Stimulated activated naive CD8-positive, alpha-beta T cell treated with anti-CD3 and anti-CD28 coated beads, Interleukin-15, amount 100 ng/mL, for 72 hours (primary cell): ENCODE measurements at regions not wholly inside any gene's neighbourhood (a gene's known extent, or its start where the extent isn't known, plus 50 kb on each side); places are given as distances from the start of the nearest gene placed in this dataset.
A peak's percentile ranks its signal among the peaks of the same experiment; 100 is the strongest.

ENCODE experiments used
- ATAC-seq: fragments of 150-1000 bp; cut with Tn5 transposase; 2 replicates; pipeline ENCODE4 v1.10.0; 2021; ENCODE audit warnings: mild to moderate bottlenecking, moderate library complexity
- DNase-seq, 2 donors: peaks; one replicate each; pipeline ENCODE4 v3.0.0; 2021 to 2022
- H3K27ac Mint-ChIP-seq, 2 donors: one replicate each; pipeline ENCODE4 v1.8.0; 2022; ENCODE audit warnings: mild to moderate bottlenecking in 2 of 2, mixed read lengths in 2 of 2, moderate library complexity in 2 of 2
- H3K27me3 Mint-ChIP-seq: one replicate; pipeline ENCODE4 v1.8.0; 2022; ENCODE audit warnings: mixed read lengths
- H3K4me1 Mint-ChIP-seq: one replicate; pipeline ENCODE4 v1.8.0; 2022; ENCODE audit warnings: mild to moderate bottlenecking, mixed read lengths
- H3K4me3 Mint-ChIP-seq, 2 donors: one replicate each; pipeline ENCODE4 v1.8.0; 2022; ENCODE audit warnings: mild to moderate bottlenecking in 2 of 2, mixed read lengths in 2 of 2, moderate library complexity in 1 of 2
- H3K9me3 Mint-ChIP-seq, 2 donors: one replicate each; pipeline ENCODE4 v1.8.0; 2022; ENCODE audit warnings: mixed read lengths in 2 of 2

DNA sequence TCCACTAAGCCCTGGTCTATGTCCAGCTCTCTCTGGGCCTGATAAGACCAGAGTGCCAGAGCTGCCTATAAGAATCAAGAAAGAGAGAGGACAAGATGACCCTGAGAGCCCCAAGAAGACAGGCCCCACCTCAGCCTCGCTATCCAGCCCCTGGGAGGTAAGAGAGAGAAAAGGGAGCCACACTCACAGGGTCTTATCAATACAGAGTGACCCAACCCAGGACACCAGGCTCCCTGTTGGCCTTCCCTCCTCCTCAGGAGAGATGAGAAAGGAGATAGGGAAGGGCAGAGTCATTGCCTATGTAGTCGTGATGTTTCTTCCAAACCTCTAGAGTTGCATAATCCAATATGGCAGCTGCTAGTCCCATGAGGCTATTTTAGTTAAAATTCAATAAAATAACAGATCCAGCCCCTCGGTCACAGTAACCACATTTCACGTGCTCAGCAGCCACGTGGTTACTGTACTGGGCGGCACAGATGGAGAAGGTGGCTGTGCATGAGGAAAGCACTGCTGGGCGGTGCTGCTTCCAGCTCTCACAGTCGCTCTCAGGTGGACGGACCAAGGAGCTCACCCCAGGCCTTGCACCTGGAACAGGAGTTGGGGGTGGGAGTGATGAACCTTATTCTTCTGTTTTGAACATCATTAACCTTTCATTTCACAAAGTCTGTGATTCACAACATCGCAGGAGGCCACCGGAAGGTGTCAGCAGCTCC is 525.8 kb downstream of the SHQ1 start:
- Mint-ChIP-seq H3K4me3 (no peak overlapping the region), H3K4me1 (no peaks in the 10 kb centered on the region), H3K27ac (peak overlapping the region in 1 of 2 donors; percentile 40), H3K27me3 (no peaks in the 10 kb centered on the region), H3K9me3 (peaks cover 5 to 7% of the 10 kb centered on the region in 2 donors)
- DNase-seq: no peak
- no peak for ATAC-seq

DNA sequence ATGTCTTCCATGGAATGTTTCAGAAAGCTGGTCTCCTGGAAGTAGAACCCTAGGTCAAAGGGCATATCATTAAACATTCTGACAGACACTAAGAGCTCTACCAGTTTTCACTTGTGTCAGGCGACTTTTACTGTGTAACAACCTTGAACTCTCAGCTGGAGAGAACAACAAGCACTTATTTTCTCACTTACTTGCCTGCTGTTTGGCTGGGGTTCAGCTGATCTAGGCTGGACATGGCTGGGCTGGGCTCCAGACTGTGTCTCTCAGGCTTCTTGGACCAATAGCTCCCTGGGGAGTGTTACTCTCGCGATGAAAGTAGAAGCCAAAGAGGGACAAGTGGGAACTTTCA is 527.3 kb downstream of the SHQ1 start:
- Mint-ChIP-seq H3K4me1 (no peaks in the 10 kb centered on the region), H3K9me3 (no peaks in the 10 kb centered on the region), H3K4me3 (no peak overlapping the region)

DNA sequence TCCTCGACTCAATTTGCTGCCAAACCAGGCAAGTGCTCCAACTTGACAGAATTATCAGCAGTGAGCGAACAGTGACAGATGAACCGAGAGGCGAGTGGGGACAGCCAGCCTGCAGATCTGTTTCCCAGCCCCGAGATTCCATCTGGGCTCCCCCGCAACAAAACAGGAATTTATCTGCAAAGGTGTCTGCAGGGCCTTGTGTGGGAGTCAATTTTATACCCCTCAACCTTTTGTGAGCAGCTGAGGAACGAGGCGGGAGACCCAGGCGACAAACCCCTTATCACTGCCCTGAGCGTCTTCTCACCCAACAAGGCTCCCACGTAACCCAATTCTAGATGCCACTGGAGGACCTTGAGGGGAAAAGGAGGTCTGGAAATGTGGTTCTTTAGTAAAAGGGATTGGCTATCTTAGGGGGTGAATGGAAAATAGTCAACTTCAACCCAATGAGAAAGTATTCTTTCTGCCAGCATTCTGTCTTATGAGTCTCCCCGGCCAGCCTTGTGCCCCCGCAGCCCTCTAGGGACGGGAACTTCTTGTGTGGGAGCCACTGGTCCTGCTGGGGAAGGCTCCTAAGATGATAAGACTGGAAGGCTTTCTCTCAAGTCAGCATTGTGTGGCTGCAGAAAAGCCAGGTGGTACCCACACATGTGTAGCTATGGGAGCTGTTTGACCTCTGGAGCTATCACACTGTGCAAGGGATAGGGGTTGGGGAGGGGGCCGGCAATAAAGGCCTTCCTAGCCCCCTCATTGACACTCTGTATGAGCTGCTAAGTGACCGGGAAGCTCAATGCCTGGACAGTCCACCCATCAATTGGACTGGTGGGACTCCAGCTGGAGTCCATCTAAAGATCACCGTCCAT is 527.9 kb downstream of the SHQ1 start:
- ATAC-seq (no peak), DNase-seq (no peak)
- Mint-ChIP-seq H3K4me1 (no peaks in the 10 kb centered on the region), H3K4me3 (no peak overlapping the region), H3K27me3 (no peaks in the 10 kb centered on the region), H3K27ac (no peak overlapping the region), H3K9me3 (no peaks in the 10 kb centered on the region)

More for the DNA sequence above, 527.3 kb downstream of the SHQ1 start:
- Mint-ChIP-seq H3K27ac (no peak overlapping the region), H3K27me3 (no peaks in the 10 kb centered on the region)
- no peak for ATAC-seq
- DNase-seq: no peak

DNA sequence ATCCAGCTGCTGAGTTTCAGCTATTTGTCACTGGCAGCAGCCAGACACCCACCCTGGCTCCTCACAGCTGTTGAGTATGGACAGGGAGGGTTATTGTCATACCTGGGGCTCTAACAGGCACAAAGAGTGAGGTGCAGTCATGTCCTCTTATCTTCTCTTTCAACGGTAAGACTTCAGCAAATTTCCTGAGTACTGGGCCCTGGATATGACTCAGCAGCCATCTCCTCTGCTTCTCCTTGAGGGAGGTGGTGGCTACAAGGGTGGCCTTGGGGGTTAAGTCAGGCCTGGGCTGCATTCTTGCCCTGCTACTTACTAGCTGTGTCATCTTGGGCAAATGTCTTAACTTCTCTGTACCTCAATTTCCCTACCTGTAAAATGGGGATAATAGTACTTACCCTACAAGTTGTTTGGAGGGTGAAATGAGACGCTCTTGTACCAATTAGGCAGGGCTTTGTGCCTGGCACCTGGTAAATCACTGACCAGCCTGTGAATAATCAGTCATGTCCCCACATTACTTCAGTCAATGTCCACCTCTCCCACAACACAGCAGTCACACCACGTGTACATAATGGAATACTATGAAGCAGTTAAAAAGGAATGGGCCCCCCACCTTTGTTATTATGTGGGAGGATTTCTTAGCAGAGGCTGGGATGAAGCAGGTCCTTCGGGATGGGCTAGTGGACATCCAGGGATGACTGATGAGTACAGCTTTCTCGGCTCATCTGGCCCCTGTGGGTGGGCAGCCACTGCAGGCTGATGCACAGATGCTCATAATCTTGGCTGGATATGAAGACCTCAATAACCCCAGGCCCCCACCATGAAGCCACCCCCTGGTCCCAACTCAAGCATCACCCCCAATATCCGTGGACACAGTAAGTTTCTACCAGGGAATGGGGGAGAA is 528.8 kb downstream of the SHQ1 start:
- H3K9me3 Mint-ChIP-seq: no peaks in the 10 kb centered on the region
- DNase-seq: no peak

DNA sequence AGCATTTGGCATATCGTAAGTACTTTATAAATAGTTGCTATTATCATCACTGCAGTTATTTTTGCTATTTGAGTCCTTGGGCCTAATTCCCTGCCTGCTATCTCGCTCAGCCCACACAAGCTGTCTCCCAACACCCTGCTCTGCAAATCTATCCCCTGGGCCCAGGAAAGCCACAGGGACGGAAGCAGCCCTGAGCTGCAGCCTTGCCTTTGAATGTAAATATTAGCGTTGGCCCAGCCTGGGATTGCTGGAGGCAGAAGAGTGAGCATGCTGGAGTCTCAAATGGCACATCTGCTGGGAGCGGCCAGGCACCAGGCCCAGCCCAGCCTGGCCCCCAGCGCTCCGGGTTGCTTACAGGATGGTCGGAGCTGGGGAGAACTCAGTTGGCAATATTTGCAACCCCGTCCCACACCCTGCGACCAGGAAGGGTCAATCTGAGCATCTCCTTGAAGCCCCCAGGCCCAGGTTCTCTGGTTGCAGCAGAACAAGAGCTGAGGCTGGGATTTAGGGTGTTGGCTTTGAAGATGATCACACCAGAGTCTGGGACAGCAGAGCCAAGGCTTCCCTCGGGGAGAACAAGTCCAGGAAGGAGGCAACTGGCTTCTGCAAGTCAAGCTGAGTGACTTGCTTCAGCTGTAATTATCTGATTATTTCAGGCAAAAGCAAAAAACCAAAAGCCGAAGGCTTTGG is 529.6 kb downstream of the SHQ1 start:
- DNase-seq (no peak), ATAC-seq (no peak)
- Mint-ChIP-seq H3K4me1 (no peaks in the 10 kb centered on the region), H3K27ac (no peak overlapping the region), H3K9me3 (no peaks in the 10 kb centered on the region), H3K4me3 (no peak overlapping the region), H3K27me3 (no peaks in the 10 kb centered on the region)

More for the DNA sequence above, 528.8 kb downstream of the SHQ1 start:
- H3K4me1 Mint-ChIP-seq: no peaks in the 10 kb centered on the region
- no peak for ATAC-seq
- no peak overlapping the region for H3K27ac Mint-ChIP-seq
- no peak overlapping the region for H3K4me3 Mint-ChIP-seq
- no peaks in the 10 kb centered on the region for H3K27me3 Mint-ChIP-seq

DNA sequence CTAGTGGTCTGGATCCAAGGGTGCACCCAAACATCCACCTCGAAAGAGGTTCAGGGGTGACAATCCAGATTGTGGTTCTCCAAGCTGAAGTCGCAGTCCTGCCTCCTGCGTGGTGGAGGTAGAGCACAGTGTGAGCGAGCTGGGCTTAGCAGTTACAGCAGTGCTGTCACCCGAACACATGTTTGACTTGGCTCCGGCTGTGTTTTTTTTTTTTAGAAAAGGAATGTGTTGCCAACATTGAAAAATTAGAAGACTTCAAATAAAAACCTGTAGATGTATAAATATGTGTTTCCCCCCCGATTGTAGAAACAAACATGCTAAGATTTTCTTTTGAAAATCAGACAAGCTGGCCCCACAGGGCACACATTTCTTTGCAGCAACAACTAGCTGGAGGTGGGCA is 530.8 kb downstream of the SHQ1 start:
- Mint-ChIP-seq H3K4me3 (no peak overlapping the region), H3K9me3 (no peaks in the 10 kb centered on the region), H3K27me3 (no peaks in the 10 kb centered on the region), H3K4me1 (no peaks in the 10 kb centered on the region), H3K27ac (no peak overlapping the region)
- no peak for DNase-seq
- ATAC-seq: no peak

DNA sequence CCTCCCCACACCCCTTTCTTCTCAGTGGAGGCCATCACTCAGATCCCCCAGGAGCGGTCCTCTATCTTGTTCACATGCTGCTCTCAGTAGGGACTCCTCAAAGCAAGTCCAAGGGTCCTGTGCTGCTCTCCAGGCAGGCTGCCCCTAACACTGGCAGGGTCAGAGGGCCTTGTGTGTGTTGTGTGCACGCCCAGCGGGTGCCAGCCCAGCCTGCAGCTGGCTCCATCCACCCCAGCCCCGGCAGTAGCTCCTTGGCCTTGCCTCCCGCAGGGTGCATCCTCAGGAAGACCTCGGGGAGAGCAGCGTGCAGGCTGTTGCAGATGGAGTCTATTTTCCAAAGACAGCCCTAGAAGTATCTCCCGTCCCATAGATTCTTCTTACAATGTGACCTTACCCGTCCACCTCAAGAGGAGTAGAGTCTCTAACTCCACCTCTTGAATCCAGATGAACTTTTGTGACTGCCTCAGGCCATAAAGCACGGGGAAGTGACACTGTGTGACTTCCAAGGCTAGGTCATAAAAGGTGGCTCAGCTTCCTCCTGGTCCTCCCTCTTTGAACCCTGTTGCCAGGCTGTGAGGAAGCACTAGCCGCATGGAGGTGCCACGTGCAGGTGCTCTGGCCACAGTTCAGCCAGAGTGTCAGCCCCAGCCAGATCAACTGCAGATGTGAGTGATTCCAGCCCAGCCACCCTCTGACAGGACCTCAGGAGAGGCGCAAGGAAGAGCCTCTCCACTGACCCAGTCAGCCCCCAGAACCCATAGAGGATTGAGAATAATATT is 531.6 kb downstream of the SHQ1 start:
- no peak for DNase-seq
- peaks cover under 1% of the 10 kb centered on the region for H3K4me1 Mint-ChIP-seq
- H3K9me3 Mint-ChIP-seq: no peaks in the 10 kb centered on the region
- ATAC-seq: no peak
- no peak overlapping the region for H3K27ac Mint-ChIP-seq
- no peak overlapping the region for H3K4me3 Mint-ChIP-seq
- no peaks in the 10 kb centered on the region for H3K27me3 Mint-ChIP-seq

DNA sequence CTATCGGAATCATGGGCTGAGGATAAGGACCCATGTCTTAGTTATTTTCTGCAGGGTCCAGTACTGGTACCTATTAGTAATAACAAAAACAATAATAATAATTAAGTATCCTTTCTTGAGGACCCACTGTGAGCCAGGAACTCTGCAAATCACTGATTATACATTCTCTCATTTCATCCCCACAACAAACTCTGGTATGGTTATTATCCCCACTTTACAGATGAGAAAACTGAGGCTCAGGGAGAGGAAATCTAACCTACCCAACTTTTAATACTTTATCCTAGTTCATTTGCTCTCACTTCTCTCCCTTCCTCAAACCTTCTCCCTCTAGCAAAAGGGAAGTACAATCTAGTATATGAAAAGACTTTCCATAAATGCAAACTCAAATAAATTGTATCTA is 528.4 kb upstream of the PROK2 start:
- Mint-ChIP-seq H3K4me1 (peaks cover 18% of the 10 kb centered on the region), H3K4me3 (no peak overlapping the region)

DNA sequence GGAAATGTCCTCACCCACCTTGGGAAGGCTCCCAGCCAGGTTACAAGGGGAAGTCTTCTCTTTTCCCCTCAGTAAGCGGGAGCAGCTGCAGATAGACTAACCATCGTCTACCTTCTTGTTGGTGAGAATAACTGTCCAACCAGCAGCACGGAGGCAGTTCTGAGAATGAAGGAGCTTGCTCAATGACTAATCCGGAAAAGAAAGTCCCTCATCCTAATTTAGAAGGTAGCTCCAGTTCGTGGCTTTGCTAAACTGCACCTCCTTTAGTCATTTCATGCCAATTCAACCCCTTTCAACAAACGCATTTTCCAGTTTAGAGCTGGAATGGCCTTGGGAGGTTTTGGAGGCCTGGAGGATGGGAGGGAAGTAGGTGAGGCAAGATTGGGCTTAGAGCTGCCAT is 527.4 kb upstream of the PROK2 start:
- ATAC-seq: no peak
- H3K4me1 Mint-ChIP-seq: peaks cover 18% of the 10 kb centered on the region

More for the DNA sequence above, 528.4 kb upstream of the PROK2 start:
- ATAC-seq (no peak), DNase-seq (no peak)
- Mint-ChIP-seq H3K27me3 (no peaks in the 10 kb centered on the region), H3K9me3 (no peaks in the 10 kb centered on the region), H3K27ac (no peak overlapping the region)

DNA sequence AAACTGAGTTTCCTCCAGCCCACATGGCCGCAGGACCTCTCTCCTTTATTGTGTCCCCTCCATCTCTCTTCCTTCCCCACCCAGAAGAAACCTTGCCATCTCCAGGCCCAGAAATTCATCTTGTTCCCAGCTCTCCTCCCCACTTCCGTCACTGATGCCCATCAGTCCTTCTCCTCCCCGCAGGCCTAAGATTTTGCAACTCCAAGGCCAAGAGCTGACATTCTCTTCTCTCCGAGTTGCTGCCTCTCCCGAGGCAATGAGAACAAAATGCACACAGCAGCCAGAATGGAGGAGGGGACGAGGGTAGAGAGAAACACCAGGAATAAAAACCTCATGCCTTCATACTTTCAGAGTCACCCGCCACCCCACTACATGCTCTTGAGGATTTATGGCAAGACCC is 526.5 kb upstream of the PROK2 start:
- DNase-seq: no peak
- no peaks in the 10 kb centered on the region for H3K9me3 Mint-ChIP-seq
- H3K4me1 Mint-ChIP-seq: peaks cover 18% of the 10 kb centered on the region
- no peak for ATAC-seq
- peak overlapping the region in 1 of 2 donors; percentile 5 for H3K27ac Mint-ChIP-seq
- H3K4me3 Mint-ChIP-seq: peak overlapping the region in 1 of 2 donors; percentile 4
- H3K27me3 Mint-ChIP-seq: no peaks in the 10 kb centered on the region

More for the DNA sequence above, 527.4 kb upstream of the PROK2 start:
- Mint-ChIP-seq H3K9me3 (no peaks in the 10 kb centered on the region), H3K27me3 (no peaks in the 10 kb centered on the region), H3K27ac (no peak overlapping the region), H3K4me3 (no peak overlapping the region)
- no peak for DNase-seq

DNA sequence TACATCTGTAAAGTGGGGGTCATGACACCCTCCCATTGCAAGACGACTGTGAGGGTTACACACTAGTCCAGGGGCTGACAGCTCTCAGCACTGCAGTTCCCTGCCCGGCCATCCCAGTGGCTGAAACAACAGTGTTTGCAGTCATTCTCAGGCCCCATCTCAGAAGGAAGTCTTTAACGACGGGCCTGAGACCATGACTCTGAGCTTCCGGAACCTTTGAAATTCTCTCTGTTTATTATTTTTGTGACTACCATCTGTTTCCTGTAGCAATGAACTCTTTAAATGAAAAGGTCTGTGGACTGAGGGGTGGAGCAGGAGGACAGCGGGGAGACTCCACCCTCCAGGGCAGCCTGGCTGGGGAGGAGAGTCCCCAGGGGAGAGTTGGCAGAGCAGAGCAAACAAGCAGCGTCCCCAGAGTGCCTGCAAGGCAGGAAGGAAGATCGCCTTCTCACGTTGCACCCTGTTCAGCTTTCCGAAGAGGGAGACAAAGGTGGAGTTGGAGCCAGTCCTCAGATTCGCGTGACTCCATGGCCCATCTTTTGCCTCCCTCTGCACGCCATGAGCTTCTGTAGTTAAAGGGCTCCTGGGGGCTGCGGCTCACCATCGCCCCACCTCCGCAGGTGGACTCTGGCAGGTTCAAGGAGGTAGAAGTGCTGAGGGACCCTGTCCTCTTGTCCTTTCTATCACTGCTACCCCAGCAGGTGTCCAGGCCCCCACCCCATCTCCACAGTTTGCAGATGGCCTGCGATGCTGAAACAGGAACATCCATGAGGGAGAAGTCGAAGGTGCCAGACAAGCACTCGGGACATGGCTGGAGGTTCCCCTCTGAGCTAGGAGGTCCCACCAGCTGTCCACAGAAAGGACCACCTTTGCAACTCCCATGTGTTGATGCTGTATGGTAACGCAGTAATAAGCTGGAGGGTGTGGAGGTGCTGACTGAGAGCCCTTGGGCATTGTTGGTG is 525.8 kb upstream of the PROK2 start:
- H3K4me3 Mint-ChIP-seq: peak overlapping the region; percentile 70 to 76
- ATAC-seq: peak; percentile 75
- DNase-seq: peak in 1 of 2 donors; percentile 13
- no peaks in the 10 kb centered on the region for H3K9me3 Mint-ChIP-seq
- peaks cover 18% of the 10 kb centered on the region for H3K4me1 Mint-ChIP-seq
- H3K27ac Mint-ChIP-seq: peak overlapping the region; percentile 89 to 97
- no peaks in the 10 kb centered on the region for H3K27me3 Mint-ChIP-seq

DNA sequence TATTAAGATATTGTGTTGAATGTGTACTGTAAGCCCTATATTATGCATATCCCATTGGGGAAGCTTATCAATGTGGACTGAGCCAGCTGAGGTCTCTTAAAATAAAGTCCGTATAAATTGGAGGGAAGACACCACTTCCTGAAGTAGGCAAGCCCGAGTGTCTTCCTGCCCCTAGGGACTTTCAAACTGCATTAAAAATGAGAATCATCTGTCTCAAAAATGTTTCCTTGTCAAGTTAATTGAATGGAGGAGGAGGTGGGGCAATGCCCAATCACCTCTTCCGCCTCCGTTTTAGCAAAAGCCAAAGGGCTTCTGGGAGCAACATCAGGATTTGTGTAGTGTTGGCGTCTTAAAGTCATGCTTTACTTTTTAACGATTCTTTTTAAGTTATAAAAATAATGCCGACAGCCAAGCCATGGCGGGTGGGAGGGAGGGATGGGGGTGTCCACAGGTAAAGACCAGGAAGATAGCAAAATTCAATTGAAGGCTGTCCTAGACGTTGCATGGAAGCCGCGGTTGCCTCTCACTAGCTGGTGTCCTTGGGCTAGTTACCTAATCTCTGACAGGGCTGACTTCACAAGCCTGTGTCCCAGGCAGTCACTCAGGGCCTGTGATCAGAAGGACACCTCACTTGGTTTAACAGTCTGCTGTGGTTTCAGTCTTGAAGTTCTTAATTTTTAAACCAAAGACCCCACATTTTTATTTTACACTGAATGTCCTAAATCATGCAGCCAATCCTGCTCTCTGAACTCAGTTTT is 524.9 kb upstream of the PROK2 start:
- DNase-seq (no peak), ATAC-seq (no peak)
- Mint-ChIP-seq H3K9me3 (no peaks in the 10 kb centered on the region), H3K27ac (peak overlapping the region in 1 of 2 donors; percentile 85), H3K4me1 (peaks cover 18% of the 10 kb centered on the region), H3K27me3 (no peaks in the 10 kb centered on the region), H3K4me3 (peak overlapping the region in 1 of 2 donors; percentile 70)

DNA sequence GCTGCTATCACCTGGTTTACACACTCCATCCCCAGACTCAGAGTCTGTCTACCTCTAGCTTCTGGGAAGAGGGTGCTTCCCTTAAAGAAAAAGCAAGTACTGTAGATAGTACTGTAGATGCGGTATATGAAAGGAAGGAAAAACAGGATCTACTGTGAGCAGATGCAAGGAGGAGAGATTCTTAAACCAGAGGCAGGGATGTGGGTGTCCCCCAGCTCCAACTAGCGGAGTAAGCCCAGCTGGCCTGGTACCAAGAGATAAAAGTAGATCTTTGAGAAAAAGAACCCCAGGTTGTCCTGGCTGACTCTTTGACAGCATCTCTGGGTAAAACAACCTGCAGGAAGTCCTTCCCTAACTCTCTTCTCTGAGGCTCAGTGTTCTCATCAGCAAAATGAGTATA is 523.7 kb upstream of the PROK2 start:
- DNase-seq: no peak
- no peak overlapping the region for H3K4me3 Mint-ChIP-seq
- peaks cover 18% of the 10 kb centered on the region for H3K4me1 Mint-ChIP-seq

More for the DNA sequence above, 523.7 kb upstream of the PROK2 start:
- Mint-ChIP-seq H3K27ac (no peak overlapping the region), H3K27me3 (no peaks in the 10 kb centered on the region), H3K9me3 (no peaks in the 10 kb centered on the region)
- ATAC-seq: no peak
